ENCODE measurements at regions not wholly inside any gene's neighbourhood (a gene's known extent, or its start where the extent isn't known, plus 50 kb on each side); places are given as distances from the start of the nearest gene placed in this dataset.
A peak's percentile ranks its signal among the peaks of the same experiment; 100 is the strongest.

GRCh38 chr5:3221432-3221831 lies 374.2 kb upstream of the IRX1 start:
- no peak for DNase-seq (ENCODE audit: low read depth)

DNA sequence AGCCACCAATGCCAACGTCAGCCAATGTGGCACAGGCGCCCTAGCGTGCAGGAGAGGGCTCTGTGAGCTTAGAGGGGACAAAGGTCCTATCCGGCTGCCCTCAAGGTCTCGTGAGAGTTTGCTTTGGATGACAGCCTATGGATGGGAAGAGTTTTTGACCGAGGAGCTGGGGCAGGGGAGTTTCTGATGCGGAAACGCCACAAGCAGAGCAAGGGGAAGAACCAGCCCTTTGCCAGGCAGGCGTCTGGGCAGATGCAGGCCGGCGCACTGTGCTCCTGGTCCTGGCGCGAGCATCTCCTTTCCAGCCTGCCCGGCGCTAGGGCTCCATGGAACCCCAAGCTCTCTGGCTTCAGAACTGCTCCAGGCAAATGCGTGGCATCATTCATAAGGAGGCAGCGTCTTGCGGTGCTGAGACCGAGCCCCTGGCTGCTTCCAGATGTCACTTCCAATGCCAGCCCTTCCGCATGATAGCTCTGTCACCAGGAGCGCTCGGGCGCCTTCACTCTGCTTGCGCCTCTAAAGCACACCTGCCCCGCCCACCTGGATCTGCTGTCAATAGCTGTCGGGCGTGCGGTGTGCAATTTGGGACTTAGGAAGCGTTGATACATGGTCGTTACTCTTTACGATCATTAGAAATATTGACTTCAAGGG lies 374.9 kb upstream of the IRX1 start:
- no peak for DNase-seq (ENCODE audit: low read depth)

DNA sequence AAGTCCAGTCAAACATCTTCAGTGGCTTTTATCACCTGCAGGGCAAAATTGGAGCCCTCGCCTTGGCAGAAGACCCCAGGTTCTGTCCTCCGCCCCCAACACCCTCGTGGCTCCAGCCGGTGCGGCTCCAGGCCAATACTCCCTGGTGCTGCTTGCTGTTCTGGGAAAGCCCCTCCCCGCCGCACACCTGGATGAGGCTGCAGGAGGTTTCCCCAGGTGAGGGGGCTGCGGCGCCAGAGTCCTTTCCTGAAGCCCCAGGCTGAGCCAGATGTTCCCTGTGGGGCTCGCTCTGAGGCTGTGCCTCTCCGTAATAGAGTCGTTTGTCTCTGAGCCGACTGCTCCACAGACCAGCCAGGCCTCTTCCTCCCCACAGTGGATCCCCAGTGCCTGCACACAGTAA lies 375.4 kb upstream of the IRX1 start:
- no peak for DNase-seq (ENCODE audit: low read depth)

GRCh38 chr5:3218916-3219650 lies 376.5 kb upstream of the IRX1 start:
- no peak for DNase-seq (ENCODE audit: low read depth)

DNA sequence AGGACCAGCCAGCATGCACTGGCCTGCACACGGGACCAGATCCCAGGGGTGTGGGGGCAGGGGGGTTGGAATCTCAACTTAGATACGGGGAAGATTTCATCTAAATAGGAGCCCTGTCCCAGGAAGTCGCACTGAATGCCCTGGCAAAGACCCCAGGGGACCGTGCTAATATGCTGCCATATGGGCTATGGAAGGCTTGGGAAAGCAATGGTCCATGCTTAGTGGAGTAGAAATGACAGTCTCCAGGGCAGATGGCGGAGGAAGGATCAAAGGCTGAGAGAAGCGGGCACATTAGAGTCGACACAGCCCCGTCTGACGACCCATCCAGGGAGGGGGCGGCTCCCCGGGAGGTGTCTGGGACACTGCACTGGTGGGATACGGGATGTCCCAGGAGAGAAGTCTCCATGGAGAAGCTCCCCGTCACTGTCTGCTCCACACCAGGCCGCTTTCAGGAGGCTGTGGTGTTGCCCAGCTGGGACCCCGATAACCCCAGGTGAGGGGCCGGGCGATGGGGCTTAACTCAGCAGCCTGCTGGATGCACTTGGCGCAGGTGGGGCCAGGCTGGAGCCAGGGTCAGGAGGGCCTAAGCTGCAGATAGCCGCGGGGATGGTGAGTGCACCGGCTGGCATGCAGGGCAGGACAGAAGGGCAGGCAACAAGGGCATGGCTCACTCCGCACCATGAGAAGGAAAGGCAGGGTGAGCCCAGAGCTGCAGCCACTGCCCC lies 377.7 kb upstream of the IRX1 start:
- DNase-seq (ENCODE audit: low read depth), result no peak

DNA sequence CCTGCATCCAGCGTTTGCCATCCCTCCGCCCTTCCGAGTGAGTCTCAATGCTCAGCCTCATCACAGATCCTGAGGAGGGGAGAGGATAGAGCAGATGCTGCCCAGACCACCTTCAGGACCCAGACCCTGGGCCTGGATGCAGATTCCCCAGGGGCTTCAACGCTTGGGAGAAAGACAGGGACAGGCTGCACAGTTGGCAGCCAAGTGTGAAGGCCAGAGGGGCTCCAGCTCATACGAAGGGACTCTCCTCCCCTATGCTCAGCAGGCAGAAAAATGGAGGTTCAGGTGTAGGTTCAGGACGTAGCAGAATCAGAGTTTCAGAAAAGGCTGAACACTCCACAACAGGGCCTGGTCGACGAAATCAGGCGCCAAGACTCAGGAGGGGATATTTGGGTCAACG lies 378.5 kb upstream of the IRX1 start:
- no peak for DNase-seq (ENCODE audit: low read depth)

DNA sequence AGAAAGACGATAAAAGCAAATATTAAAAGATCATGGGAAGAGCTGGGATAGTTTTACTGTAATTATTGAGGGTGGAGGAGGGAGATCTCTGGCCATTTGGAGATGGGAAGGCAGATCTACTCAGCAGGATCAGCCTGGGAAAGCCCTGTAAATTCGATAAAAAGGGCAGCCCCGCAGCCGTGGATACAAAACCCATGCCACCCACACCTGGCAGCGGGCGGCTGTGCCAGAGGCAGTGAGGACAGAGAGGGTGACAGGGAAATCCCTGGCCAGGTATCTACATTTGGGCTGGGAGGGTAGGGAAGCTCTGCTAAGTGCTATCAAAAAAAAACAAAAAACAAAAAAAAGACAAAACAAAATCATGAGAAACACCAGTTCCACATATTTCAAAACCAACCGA lies 379.2 kb upstream of the IRX1 start:
- no peak for DNase-seq (ENCODE audit: low read depth)

DNA sequence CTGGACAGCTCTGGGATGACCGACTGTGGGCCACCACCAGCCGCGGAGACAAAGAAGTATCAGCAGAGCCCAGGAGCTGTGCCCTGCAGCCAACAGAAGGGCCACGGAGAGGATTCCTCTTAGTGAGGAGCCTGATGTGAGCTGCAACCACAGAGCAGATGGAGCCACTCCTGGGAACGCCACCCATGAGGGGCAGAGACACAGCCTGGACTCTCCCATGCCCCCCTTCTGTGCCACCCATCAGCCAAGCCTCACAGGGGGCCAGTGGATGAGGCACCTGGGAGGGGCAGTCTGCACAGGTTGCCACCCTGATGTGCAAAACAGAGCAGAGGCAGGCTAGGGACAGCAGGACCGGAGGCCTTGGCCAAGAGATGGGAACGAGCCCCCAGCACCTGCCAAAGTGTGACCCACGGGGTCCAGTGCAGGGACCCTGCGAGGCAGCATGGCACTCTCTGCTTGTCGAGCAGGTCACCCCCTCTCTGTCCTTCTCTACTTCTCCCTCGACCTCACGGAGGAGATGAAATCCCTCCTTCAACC lies 380.7 kb upstream of the IRX1 start:
- DNase-seq (ENCODE audit: low read depth), result no peak

GRCh38 chr5:3214396-3214795 lies 381.2 kb upstream of the IRX1 start:
- no peak for DNase-seq (ENCODE audit: low read depth)

GRCh38 chr5:3212869-3213268 lies 382.8 kb upstream of the IRX1 start:
- no peak for DNase-seq (ENCODE audit: low read depth)

GRCh38 chr5:3210531-3210930 lies 385.1 kb upstream of the IRX1 start:
- no peak for DNase-seq (ENCODE audit: low read depth)

GRCh38 chr5:3209918-3210317 lies 385.7 kb upstream of the IRX1 start:
- DNase-seq (ENCODE audit: low read depth), result no peak

DNA sequence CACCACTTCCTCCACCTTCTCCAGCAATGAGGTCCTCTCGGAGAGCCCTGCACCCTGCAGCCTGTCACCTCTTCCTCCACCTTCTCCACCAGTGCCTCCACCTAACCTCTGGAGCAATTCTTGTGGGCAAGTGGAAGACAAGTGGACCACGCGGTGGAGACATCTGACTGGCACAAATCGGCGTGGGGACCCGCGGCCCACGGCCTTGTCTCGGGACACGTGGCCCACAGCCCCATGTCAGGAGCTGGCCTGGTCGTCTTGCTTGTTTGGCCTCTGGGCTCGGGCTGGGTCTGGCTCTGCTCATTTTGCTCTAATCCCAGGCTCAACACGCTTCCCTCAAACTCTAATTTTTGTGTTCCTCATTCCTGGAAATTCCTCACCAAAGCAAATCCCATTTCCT lies 393.1 kb upstream of the IRX1 start:
- DNase-seq (ENCODE audit: low read depth), result no peak

DNA sequence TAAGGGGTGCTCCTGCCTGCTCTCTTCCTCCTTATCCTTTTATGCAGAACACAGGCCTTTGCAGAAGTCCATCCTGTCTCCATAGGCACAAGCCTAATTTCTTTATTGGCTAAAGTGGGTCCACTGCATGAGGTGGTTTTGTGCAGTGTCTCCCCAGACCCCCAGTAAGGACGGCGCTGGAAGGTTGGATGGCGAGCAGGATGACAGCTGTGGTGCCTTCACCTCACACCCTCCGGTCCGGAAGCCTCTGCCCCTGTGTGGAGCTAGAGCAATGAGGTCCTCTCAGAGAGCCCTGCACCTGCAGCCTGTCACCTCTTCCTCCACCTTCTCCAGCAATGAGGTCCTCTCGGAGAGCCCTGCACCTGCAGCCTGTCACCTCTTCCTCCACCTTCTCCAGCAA lies 393.7 kb upstream of the IRX1 start:
- DNase-seq (ENCODE audit: low read depth), result no peak

DNA sequence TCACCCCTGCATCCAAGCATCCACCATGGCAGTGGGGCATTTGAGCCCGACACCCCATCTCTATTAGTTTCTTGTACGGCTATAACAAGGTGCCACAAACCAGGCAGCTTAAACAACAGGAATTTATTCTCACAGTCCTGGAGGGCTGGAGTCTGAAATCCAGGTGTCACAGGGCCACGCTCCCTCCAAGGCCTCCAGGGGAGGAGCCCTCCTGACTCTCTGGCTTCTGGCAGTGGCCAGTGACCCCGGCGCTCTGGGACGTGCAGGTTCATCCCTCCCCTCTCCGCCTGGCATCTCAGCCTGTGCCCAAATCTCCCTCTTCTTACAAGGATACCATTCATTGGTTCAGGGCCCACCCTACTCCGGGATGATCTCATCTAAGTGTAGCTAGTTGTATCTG lies 394.5 kb upstream of the IRX1 start:
- no peak for DNase-seq (ENCODE audit: low read depth)

DNA sequence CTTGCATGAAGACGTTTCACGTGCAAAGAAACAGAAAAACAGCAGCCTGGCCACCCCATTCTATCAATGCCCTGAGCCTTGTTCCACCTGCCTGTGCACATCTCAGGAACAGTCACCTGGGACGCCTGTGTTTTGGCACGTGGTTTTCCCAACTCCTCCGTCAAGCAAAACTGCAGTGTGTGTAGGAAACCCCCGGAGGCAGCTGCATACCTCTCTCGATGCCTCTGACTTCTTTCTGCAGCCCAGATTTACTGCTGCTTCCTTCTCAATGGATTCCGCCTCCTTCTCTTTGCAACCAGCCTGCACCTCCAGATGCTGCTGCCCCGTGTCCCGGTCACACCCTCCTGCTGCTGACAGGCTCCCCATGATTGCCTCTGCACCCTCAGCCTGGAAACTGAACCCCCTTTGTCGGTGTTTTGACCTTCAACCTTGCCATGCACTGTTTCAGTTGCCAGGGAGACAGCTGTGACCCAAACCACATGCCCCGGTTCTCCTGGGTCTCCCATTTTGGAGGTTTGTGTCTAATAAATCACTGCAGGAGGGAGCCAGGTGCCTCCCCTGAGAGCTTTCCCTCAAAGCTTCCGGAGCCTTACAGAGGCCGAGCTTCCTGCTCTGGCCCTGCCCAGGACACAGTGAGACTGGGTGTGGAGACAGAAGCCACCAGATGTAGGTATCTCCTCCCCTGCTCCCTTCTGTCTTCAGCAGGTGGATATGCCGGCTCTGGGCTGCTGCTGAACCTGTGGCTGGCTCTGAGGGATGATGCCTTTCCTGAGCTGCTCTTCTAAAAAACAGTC lies 395.5 kb upstream of the IRX1 start:
- DNase-seq (ENCODE audit: low read depth), result no peak

GRCh38 chr5:3198074-3198449 lies 397.6 kb upstream of the IRX1 start:
- no peak for DNase-seq (ENCODE audit: low read depth)

GRCh38 chr5:3197304-3198073 lies 398.1 kb upstream of the IRX1 start:
- peak; percentile 41 for DNase-seq (ENCODE audit: low read depth)

GRCh38 chr5:3195994-3196393 lies 399.6 kb upstream of the IRX1 start:
- DNase-seq (ENCODE audit: low read depth), result no peak

DNA sequence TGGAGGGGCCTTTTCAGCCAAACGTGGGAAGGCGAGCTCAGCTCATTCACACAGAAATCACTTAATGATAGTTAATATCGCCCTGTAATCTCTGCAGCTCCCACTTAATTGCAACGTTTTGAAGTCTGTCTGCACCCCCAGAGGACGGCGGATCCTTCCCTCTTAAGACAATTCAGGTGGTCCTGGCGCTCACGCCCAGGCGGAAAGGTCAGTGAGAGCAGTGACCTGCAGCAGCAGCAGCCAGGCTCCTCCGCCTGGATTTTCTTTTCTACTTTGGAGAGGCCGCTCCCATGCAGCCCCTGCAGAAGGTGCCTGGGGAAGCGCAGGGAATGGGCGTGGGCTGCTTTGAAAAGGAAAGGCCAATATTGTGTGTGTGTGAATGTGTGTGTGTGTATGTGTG lies 400.9 kb upstream of the IRX1 start:
- DNase-seq (ENCODE audit: low read depth), result no peak

- DNase-seq (ENCODE audit: low read depth), result peak; percentile 24
These were observed 401.4 kb upstream of the IRX1 start for GRCh38 chr5:3194271-3194670.
